Mucosa of stomach (tissue), 1 donor: ENCODE measurements at regions not wholly inside any gene's neighbourhood (a gene's known extent, or its start where the extent isn't known, plus 50 kb on each side); places are given as distances from the start of the nearest gene placed in this dataset.

Source experiments
- H3K27me3 ChIP-seq: one replicate; pipeline ENCODE4 v1.7.0; 2013; ENCODE audit warnings: mild to moderate bottlenecking, low read length; ENCODE audit not compliant: control insufficient read depth, insufficient read depth
- H3K36me3 ChIP-seq: one replicate; pipeline ENCODE4 v1.7.0; 2013; ENCODE audit warnings: low read length; ENCODE audit not compliant: control insufficient read depth, insufficient read depth
- H3K4me1 ChIP-seq: one replicate; pipeline ENCODE4 v1.7.0; 2013; ENCODE audit warnings: mild to moderate bottlenecking, low read length; ENCODE audit not compliant: control insufficient read depth, insufficient read depth
- H3K4me3 ChIP-seq: one replicate; pipeline ENCODE4 v1.7.0; 2013; ENCODE audit warnings: low read length
- H3K9ac ChIP-seq: one replicate; pipeline ENCODE4 v1.7.0; 2013; ENCODE audit warnings: mild to moderate bottlenecking, low read length, moderate library complexity
- H3K9me3 ChIP-seq: one replicate; pipeline ENCODE4 v1.7.0; 2013; ENCODE audit warnings: mild to moderate bottlenecking, low read length, moderate library complexity; ENCODE audit not compliant: control insufficient read depth
- donor health status: Pancreatic carcinoma.

DNA sequence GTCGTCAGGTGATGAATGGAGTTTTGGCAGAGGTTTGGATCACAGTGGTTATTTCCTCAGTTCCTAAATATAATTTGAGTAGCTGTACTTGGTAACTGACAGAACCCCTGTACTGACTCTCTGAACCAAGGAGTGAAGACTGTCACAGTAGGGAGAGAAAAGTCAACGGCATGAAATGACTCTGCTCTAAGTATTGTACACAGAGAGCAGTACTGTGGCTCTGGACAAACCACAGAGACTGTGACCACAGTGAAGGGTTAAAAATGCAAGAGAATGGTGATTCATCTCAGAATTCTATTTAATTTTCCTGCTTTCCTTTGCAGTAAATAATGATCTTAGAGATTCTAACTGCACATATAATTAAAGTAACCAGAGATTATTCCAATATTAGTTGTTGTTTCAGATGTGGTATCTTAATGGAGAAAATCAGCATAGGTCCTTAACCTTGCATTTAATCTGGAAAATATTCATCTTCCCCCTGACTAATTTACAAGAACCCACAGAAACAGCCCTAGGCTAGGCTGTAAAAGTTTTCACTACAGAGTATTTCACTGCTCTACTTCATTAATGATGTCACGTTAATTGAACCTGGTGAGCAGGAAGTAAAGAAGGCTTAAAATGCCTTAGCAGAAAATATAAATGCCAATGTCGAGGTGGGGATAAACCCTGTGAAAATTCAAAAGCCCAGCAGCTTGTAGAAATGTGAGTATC is 221.9 kb downstream of the LIG4 start:
- no peaks in the 10 kb centered on the region for H3K4me1 ChIP-seq
- no peak overlapping the region for H3K9ac ChIP-seq
- H3K4me3 ChIP-seq = no peak overlapping the region
- H3K27me3 ChIP-seq = no peaks in the 10 kb centered on the region
- H3K9me3 ChIP-seq = no peaks in the 10 kb centered on the region
- no peaks in the 10 kb centered on the region for H3K36me3 ChIP-seq

DNA sequence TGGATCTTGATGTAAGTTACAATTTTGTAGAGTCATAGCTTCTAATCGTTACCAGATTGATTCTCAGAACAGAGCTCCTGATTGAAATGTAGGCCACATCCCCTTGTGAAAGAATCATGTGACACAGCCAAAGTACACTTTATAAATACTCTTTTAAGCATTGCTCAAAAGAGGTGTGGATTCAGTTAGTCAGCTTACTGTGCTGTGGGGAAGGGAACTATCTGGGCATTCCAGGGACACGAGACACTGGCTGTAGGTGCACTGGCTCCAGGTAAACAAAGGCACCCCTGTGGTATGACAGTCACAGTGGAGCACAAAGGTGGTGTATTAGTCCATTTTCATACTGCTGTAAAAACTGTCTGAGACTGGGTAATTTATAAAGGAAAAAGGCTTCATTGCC is 222.8 kb downstream of the LIG4 start:
- H3K9me3 ChIP-seq = no peaks in the 10 kb centered on the region
- H3K4me3 ChIP-seq = no peak overlapping the region
- no peaks in the 10 kb centered on the region for H3K36me3 ChIP-seq
- no peaks in the 10 kb centered on the region for H3K27me3 ChIP-seq
- no peaks in the 10 kb centered on the region for H3K4me1 ChIP-seq
- H3K9ac ChIP-seq = no peak overlapping the region

DNA sequence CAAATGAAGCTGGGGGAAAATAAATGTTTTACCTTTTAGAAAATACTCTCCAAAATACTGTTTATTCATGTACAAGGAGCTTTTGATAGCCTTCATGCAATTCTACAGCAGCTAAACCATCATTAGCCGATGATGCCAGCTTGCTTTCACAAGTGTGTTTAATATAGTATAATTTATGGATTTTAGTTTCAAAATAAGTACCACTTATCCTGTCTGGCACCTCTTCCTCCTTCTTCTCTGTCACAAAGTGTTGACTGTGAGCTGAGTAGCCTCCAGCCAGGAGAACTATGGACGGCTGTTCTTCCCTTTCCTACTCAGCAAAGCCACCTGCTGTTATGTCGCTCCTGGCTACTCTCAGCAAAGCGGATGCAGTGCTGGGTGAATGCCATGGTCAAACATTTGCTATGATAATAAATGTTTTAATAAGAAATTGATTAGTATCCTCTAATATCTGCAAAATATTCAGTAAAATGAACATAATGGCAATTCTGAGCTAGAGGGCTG is 238.2 kb downstream of the LIG4 start:
- H3K9me3 ChIP-seq = no peaks in the 10 kb centered on the region

DNA sequence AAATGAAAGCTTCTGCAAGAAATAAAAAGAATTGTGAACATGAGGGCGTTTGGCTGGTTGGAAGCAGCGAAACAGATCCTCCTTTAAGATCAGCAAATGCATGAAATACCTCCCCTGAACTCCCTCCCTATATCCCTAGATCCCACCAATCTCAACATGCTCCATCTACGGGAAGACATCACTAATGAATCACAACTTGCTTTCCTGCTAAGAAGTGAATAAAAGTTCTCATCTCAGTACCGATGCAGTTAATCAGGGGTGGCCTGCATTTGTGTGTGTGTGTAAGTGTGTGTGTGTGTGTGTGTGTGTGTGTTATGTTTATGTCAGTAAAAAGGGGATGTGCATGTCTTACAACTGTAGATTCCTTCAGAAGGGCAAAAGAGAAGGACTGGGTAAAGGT is 238.7 kb downstream of the LIG4 start:
- no peak overlapping the region for H3K4me3 ChIP-seq
- H3K9me3 ChIP-seq = no peaks in the 10 kb centered on the region
- H3K4me1 ChIP-seq = no peaks in the 10 kb centered on the region

More for the DNA sequence above, 238.2 kb downstream of the LIG4 start:
- no peak overlapping the region for H3K9ac ChIP-seq
- no peaks in the 10 kb centered on the region for H3K4me1 ChIP-seq
- no peak overlapping the region for H3K4me3 ChIP-seq
- H3K36me3 ChIP-seq = no peaks in the 10 kb centered on the region
- H3K27me3 ChIP-seq = no peaks in the 10 kb centered on the region

DNA sequence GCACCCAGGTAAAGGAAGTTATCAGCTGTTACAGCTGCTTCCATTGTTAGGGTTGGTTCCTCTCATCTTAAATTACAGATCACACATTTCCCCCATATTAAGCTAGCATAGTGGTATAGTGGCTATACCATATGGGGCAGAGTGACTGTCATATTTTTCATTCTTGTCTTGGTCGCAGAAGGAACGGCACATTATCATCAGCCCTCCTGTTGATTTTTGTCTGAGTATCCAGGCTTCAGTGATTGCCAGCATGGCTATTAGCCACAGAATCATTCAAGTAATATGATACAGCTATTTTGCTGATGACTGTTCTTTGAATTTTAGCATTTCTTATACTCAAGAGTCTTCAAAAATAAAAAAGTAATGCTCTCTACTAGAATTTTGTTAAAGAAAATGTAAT is 240.9 kb downstream of the LIG4 start:
- no peaks in the 10 kb centered on the region for H3K36me3 ChIP-seq
- H3K9me3 ChIP-seq = no peaks in the 10 kb centered on the region
- H3K4me3 ChIP-seq = no peak overlapping the region
- H3K4me1 ChIP-seq = no peaks in the 10 kb centered on the region
- H3K9ac ChIP-seq = no peak overlapping the region
- H3K27me3 ChIP-seq = no peaks in the 10 kb centered on the region

More for the DNA sequence above, 238.7 kb downstream of the LIG4 start:
- no peaks in the 10 kb centered on the region for H3K36me3 ChIP-seq
- no peaks in the 10 kb centered on the region for H3K27me3 ChIP-seq
- H3K9ac ChIP-seq = no peak overlapping the region

DNA sequence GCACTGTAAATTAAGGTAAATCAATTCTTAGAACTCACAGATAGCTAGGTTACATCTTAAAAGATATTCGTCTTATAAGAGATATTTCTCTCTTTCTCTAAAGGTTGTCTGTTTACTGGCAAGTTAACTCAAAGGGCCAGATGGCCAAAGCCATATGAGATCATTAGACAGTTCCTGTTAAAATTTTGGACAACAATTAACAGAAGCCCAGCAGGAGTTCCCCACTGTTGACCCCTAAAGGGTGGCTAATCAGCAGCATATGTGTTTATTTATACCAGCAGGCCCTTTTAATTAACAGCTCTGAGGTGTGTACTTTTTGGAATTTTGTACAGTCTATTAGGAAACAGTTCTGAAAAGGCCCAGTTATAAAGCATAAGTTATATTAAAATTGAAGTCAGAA is 245.8 kb downstream of the LIG4 start:
- H3K4me1 ChIP-seq = no peaks in the 10 kb centered on the region
- no peaks in the 10 kb centered on the region for H3K36me3 ChIP-seq
- no peaks in the 10 kb centered on the region for H3K9me3 ChIP-seq
- no peaks in the 10 kb centered on the region for H3K27me3 ChIP-seq
- no peak overlapping the region for H3K9ac ChIP-seq
- H3K4me3 ChIP-seq = no peak overlapping the region

DNA sequence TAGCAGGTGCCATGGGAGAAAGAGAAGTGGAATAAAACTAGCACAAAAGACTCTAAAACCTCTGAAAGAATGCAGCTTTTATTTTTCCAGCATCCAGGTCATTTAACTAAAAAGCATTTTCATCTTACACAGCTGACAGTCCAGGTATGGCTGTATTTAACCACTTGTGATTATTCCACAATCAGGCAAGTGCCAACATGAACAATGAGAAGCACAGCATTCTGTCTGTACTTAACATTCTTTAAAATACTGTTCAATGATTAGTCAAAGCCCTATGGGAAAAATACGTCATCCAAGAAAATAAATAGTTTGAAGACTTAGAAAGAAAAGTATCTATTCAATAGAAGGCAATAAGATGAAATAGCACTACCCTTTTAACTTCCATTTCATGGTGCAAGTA is 246.9 kb downstream of the LIG4 start:
- Histone ChIP-seq H3K27me3 (no peaks in the 10 kb centered on the region), H3K9ac (no peak overlapping the region), H3K36me3 (no peaks in the 10 kb centered on the region), H3K4me1 (no peaks in the 10 kb centered on the region), H3K4me3 (no peak overlapping the region), H3K9me3 (no peaks in the 10 kb centered on the region)

DNA sequence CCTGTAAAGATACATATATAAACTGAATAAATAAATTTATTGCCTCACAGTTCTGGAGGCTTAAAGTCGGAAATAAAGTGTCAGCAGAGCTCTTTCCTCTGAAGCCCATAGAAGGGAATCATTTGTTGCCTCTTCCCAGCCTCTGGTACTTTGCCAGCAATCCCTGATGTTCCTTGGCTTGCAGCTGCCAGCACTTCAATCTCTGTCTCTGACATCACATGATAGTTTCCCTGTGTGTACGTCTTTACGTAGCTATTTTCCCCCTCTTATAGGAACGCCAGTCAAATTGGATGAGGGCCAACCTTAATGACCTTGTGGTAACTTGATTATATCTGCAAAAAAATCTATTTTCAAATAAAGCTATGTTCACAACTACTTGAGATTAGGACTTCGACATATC is 250.9 kb downstream of the LIG4 start:
- H3K9me3 ChIP-seq = no peaks in the 10 kb centered on the region
- no peaks in the 10 kb centered on the region for H3K4me1 ChIP-seq
- no peak overlapping the region for H3K9ac ChIP-seq
- H3K4me3 ChIP-seq = no peak overlapping the region
- no peaks in the 10 kb centered on the region for H3K27me3 ChIP-seq
- H3K36me3 ChIP-seq = no peaks in the 10 kb centered on the region

DNA sequence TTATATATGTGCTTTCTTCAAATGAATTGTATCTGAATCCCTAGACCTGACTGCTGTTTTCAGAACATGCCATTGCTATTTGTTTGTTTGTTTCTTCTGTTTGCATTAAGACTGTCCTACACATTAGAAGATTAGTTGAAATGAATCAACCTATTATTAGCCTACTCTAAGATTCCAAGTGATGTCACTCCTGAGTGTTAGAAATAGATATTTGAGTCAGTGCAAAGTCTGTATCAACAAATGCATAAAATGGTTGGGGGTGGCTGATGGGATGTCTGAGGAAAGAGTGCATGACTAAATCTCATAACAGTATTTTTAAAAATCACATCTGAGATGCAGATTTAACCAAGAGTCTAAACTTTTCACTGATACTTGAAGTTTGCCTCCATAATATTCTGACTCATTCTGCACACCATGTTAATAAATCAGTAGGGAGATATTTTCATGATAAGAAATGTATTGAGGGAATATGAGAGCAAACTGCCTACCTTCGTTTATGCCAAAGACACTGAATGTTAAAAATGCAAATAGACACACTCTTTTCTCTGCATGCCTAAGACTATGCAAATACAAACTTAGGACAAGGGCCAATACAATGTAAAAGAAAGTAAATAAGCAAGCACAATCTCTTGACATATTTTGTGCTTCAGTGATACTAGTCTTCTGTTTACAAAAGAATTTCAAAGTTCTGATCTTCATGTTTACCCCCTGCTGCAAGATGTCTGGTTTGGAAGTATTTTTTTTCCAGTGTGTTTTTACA is 253.3 kb downstream of the LIG4 start:
- H3K9ac ChIP-seq = no peak overlapping the region
- H3K9me3 ChIP-seq = no peaks in the 10 kb centered on the region
- H3K4me3 ChIP-seq = no peak overlapping the region
- no peaks in the 10 kb centered on the region for H3K36me3 ChIP-seq
- H3K4me1 ChIP-seq = no peaks in the 10 kb centered on the region
- H3K27me3 ChIP-seq = no peaks in the 10 kb centered on the region

DNA sequence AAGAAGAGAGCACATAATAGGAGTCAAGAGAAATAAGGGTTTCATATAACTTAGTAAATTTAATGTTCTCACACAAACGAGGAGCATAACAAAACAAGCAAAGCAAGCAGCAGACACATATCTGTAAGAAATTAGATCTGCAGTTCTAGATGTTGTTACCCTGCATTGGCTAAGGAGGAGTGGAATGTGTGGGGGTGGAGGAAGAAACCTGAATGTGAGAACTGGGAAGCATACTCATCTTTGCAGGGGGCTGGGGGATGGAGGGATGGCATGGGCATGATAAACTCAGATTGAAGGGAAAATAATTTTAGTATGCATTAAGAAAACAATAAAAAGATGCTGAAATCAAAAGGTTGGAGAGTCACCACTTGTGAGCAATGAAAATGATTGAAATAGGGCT is 255.0 kb downstream of the LIG4 start:
- Histone ChIP-seq H3K4me3 (no peak overlapping the region), H3K36me3 (no peaks in the 10 kb centered on the region), H3K9ac (no peak overlapping the region), H3K9me3 (no peaks in the 10 kb centered on the region), H3K27me3 (no peaks in the 10 kb centered on the region), H3K4me1 (no peaks in the 10 kb centered on the region)

DNA sequence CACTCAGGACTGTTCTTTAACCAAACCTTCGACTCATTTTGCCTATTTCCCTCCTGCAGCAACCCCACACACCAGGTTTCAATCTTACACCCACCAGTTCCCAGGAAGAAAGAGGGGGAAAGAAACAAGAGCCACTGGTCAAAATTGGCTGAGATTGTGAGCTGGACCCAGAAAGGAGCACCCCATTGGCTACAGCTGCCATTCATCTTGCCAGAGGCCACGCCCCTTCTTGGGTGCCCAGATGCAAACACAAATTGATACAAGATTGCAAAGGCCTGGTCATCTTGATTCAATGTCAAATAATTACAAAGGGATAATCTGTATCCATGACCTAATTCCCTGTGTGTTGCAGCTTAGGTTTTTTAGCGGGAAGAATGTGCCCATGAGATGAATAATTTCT is 258.4 kb downstream of the LIG4 start:
- no peaks in the 10 kb centered on the region for H3K9me3 ChIP-seq
- no peaks in the 10 kb centered on the region for H3K27me3 ChIP-seq
- no peaks in the 10 kb centered on the region for H3K4me1 ChIP-seq
- H3K36me3 ChIP-seq = no peaks in the 10 kb centered on the region
- no peak overlapping the region for H3K9ac ChIP-seq
- no peak overlapping the region for H3K4me3 ChIP-seq

DNA sequence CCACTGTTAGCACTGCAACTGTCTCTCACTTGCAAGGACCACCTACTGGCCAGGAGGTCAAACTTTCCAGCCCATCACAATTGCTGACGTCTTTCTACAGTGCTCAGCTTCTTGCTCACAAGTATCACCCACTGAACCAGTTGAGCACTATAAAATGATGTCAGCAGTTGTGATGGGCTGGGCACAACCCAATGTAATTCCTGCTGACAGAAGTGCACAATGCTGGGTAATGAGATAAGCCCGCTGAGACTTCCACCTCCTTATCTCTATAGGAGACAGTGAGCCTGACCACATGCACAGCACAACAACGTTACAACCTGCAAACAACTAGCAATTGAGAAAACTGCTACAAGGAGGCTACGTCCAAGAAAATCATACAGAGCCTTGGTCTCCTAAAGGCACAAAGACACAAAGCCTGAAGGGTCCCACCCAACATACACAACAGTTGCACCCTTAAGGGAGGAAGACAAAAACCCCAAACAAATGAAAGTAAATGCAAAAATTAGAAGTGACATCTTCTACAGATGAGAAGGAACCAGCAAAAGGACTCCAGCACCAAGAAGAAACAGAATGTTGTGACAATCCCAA is 273.2 kb downstream of the LIG4 start:
- Histone ChIP-seq H3K36me3 (no peaks in the 10 kb centered on the region), H3K4me3 (no peak overlapping the region), H3K27me3 (no peaks in the 10 kb centered on the region), H3K4me1 (no peaks in the 10 kb centered on the region), H3K9ac (no peak overlapping the region), H3K9me3 (no peaks in the 10 kb centered on the region)
